Activated CD8-positive, alpha-beta memory T cell treated with anti-CD3 and anti-CD28 coated beads, Interleukin-2, amount 50 U/mL, for 1 hour (primary cell): ENCODE measurements at regions not wholly inside any gene's neighbourhood (a gene's known extent, or its start where the extent isn't known, plus 50 kb on each side); places are given as distances from the start of the nearest gene placed in this dataset.

Experiments
- DNase-seq: peaks from one replicate; pipeline ENCODE4 v3.0.0-alpha.2; 2020; ENCODE audit errors: extremely low read depth

DNA sequence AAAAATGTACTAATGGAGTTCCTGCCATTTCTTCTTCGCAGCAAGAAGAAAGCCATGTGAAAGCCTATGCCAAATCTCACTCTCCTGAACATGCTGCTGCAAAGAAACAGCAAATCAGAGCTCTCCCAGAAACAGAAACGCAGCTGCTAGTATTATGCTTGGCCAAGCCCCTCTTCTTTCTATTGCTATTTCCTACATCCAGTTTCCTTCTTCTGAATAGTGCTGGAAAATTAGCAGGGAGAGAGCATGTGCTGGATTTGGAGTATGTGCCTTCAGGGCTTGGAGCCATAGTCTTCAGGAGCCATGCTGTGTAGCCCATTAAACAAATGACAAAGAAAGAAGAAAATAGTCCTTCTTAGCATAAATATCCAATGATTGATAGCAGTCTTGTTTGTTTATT is 852.0 kb upstream of the PHF14 start:
- no peak for DNase-seq

DNA sequence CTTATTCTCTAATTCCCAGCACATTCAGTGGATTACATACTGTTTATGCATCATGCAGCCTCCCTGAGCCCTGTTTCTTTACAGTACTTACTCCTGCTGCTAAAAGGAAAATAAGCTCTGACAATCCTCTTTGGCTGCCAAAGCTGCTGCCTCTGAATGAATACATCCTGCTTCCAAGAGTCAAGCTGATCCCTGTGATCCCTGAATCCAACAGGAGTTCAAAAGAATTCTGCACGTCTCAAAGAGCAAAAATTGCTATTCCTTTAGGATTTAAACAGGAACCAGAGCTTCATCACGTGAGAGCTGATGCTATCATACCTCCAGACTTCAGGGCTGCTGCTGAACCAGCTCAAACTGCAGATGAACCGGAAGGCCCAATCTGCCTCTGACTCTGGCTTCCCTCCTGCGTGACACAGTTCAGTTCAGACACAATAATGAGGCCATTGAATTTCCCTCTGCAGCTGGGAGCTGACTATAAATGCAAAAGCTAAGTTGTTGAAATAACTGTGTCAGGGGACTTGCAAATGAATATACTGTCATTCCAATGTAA is 851.0 kb upstream of the PHF14 start:
- DNase-seq = no peak

- DNase-seq = no peak
Measured at GRCh38 chr7:10128748-10129147, 844.9 kb upstream of the PHF14 start.

DNA sequence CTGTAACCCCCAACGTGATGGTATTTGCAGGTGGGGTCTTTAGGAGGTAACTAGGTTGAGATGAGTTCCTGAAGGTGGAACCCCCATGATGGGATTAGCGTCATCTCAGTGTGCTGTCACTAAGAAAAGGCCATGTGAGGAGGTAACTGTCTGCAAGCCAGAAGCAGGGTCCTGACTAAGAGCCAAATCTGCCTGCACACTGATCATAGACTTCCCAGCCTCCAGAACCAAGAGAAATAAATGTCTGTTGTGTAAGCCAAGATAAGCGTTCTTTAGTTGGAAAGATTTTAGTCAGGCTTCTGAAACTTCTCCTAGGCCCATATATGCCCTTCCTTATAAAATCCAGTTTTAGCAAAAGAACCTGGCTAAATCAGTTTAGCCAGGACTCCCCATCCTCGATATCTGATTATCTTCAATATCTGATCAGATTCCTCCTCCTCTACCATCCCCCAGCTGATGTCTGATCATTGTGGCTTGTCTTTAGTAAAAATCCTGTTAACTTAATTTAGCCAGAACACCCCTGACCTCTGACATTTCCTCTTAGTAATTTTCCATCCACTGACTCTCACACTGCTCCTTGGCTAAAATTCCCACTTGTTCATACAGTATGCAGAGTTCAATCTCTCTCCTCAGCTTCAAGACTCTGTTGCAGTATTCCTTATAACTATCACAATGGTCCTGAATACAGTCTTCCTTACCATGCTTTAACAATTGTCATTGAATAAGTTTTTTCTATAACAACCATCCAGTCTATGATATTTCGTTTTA is 835.4 kb upstream of the PHF14 start:
- no peak for DNase-seq

- no peak for DNase-seq
Measured at GRCh38 chr7:10146271-10146670, 827.4 kb upstream of the PHF14 start.

GRCh38 chr7:10156972-10157371 is 816.7 kb upstream of the PHF14 start:
- DNase-seq = no peak

GRCh38 chr7:10181996-10182395 is 791.7 kb upstream of the PHF14 start:
- DNase-seq = no peak

GRCh38 chr7:10192074-10192473 is 781.6 kb upstream of the PHF14 start:
- no peak for DNase-seq

DNA sequence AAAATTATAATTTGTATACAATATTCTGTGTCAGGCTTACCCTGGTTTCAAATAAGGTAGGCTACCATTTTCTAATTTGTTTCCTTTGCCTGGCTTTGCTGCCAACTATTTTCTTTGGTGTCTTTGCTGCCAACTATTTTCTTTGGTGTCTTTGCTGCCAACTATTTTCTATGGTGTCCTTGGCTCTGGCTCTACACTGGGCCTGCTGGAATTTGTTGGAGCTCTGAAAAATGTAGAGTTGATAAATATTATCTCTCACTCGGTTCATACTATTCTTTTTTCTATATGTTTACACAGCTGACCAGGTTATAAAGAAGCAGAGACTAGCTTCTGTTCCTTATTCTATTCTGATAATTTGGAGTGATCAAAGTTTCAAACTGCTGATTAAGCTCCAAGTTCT is 768.0 kb upstream of the PHF14 start:
- DNase-seq = no peak

DNA sequence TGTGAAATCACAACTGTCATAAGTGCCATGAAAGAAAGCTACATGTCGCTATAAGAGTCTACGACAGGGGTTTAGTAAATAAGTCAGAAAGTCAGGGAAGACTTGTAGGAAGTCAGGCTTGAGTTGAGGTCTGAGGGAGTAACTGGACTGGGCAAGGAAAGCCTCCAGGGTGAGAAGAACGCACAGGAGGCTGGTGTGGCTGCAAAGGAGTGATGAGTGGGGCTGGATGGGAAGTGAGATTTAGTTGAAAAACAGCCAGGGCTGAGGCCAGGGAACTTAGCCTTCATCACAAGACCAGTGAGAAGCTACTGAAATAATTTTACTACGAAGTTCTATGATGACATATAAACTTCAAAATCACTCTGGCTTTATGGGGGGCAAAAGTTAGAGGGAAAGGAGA is 763.7 kb upstream of the PHF14 start:
- DNase-seq = no peak

DNA sequence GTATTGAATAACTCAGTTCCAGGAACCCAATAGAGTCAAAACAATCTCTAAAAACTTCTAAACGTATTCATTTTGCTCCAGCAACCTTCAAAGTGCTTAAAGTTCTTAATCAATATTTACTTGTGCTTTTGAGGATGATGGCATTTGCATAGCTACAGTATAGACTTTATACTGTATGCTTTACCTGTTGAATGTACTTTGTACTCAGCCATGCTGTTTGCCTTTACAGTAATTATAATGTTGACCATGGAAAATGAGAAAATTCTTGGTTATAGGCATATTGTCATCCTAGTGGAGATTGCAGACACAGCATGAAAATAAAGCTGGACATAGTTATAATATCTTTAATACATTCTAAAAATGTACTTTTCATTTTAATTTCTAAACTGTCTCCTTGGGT is 762.7 kb upstream of the PHF14 start:
- DNase-seq = no peak

GRCh38 chr7:10211861-10212260 is 761.8 kb upstream of the PHF14 start:
- no peak for DNase-seq

GRCh38 chr7:10212649-10213048 is 761.0 kb upstream of the PHF14 start:
- no peak for DNase-seq

- DNase-seq = no peak
Measured at GRCh38 chr7:10216462-10216861, 757.2 kb upstream of the PHF14 start.

DNA sequence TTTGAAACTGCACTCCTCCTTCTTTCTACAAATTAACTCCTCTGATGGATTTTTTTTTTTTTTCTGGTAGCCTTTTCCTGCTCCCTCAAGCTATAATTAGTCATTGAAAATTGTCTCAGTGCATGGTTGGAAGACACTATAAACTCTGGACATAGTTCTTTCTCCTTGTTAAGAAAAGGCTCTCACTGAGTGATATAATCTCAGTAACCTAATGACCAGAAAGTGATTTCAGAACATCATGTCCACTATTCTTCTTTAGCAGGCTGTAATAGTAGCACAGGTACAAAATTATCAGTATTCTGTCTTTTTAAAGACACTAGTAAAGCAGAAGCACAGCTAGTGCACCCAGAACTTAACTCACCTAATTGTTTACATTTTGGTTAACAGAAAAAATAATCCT is 752.6 kb upstream of the PHF14 start:
- no peak for DNase-seq

DNA sequence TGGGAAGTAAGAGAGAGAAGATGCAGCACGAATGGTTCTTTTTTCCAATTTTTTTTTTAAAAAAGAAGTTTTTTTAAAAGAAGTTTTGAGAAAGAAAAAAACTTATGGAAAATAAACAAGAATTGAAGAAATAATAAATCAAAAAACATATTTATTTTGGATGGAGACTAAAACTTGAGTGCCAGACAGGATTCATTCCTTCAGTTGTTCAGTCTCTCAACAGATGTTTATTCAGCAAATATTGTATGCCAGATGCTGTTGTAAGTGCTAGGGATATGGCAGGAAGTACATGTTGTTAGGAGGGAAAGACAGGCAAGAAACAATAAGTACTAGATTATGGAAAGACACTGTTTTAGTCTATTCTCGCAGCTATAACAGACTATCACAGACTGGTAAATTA is 750.7 kb upstream of the PHF14 start:
- DNase-seq = no peak

- no peak for DNase-seq
Measured at GRCh38 chr7:10225275-10225674, 748.4 kb upstream of the PHF14 start.

DNA sequence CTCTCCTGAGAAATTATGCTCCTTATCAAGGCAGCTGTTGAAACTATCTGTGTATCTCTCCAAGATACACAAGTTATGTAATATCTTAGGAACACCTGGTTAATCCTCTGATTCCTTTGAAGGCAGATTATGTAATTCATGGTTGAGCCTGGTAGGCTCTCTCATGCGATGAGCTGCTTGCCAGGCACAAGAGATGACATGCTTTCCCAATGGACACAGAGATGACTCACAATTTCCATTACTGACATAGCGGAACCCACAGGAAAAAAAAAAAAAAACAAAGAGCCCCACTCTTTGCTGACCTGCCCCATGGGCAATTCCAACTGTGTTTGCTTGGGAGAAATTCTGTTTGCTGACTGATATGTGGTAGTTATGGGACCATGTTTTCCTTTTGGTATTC is 736.4 kb upstream of the PHF14 start:
- DNase-seq = no peak

DNA sequence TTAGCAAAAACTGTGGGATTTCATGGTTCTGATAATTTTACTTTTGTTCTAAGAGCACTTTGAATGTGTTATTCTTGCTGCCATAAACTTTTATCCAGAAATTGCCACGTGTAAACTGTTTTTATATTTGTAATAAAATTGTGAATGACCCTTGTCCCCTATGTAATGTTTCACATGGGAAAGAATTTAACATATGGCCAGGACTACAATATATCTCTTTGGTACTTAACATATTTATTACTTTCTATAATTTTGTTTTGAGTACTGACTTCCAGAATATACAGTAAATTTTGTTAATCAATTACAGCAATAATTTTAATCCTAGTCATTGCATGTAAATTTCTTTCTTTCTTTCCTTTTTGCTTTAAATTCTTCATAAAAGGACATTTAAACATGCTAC is 735.0 kb upstream of the PHF14 start:
- DNase-seq = no peak

GRCh38 chr7:10239695-10240345 is 733.9 kb upstream of the PHF14 start:
- no peak for DNase-seq

DNA sequence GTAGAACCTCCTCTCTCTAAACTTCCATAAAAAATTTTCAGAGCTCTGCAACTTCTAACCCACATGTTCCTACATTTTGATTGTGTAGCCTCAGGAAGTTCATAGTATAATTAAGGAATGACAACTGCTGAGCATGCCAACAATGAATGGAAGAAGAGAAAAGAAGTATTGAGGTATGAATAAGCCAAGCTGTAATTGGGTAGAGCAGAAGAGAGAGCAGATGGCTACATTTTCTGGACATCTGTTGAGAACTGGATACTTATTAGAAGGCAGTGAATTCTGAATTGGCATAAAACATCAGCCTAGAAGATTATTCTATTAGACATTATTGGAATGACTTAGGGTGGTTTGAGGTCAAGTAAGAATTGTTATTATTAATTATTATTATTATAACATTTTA is 728.3 kb upstream of the PHF14 start:
- DNase-seq = no peak

- DNase-seq = no peak
Measured at GRCh38 chr7:10257438-10257837, 716.2 kb upstream of the PHF14 start.

GRCh38 chr7:10266976-10267375 is 706.7 kb upstream of the PHF14 start:
- DNase-seq = no peak
